ENCODE measurements at regions not wholly inside any gene's neighbourhood (a gene's known extent, or its start where the extent isn't known, plus 50 kb on each side); places are given as distances from the start of the nearest gene placed in this dataset.
"Not testable (repeated sequence)": the region's sequence is repeated elsewhere in the genome, so short reads cannot be mapped to it uniquely, and the experiment has no call there.

GRCh38 chr15:46956881-46957280, 760.4 kb upstream of the SEMA6D start:
- H4K20me1 ChIP-seq (ENCODE audit: insufficient read depth, low read length) = no peaks in the 10 kb centered on the region
- TF ChIP-seq EZH2phosphoT487 (IDR thresholded peaks at IDR 0.05; ENCODE audit: borderline replicate concordance, low read depth, low read length) = no peak
- TF ChIP-seq CTCF (conservative IDR thresholded peaks at IDR 0.05; ENCODE audit: low read length) = no peak
- no peaks in the 10 kb centered on the region for H3K79me2 ChIP-seq (ENCODE audit: insufficient read depth, low read depth, low read length)
- no TSS peak for BruUV-seq (replicated peaks)
- ChIA-PET POLR2A (no interaction called here), CTCF (ENCODE audit: unreplicated experiment) (no interaction called here)
- intact Hi-C loops (cut with micrococcal nuclease; ENCODE audit: unreplicated experiment) = no loop called here
- no peak overlapping the region for H3K4me2 ChIP-seq (ENCODE audit: low read length)
- H3K4me1 ChIP-seq (ENCODE audit: insufficient read depth, low read length, poor library complexity, severe bottlenecking) = no peaks in the 10 kb centered on the region
- H3K4me3 ChIP-seq (ENCODE audit: low read depth, low read length, poor library complexity, severe bottlenecking) = no peak overlapping the region
- H2AFZ ChIP-seq (ENCODE audit: low read length) = no peak overlapping the region
- DNase-seq (ENCODE audit: low spot score) = no peak
- H3K27ac ChIP-seq (ENCODE audit: low read depth, low read length, poor library complexity, severe bottlenecking) = no peak overlapping the region
- H3K9me3 ChIP-seq (ENCODE audit: low read length) = no peaks in the 10 kb centered on the region
- no peaks in the 10 kb centered on the region; the same call in 1 of the 2 replicates for H3K9me2 ChIP-seq (ENCODE audit: insufficient read depth, low read length)
- H3K36me3 ChIP-seq (ENCODE audit: insufficient read depth, low read length) = no peaks in the 10 kb centered on the region

- Histone ChIP-seq H3K79me2 (ENCODE audit: insufficient read depth, low read depth, low read length) (no peaks in the 10 kb centered on the region), H3K4me1 (ENCODE audit: insufficient read depth, low read length, poor library complexity, severe bottlenecking) (no peaks in the 10 kb centered on the region), H3K4me2 (ENCODE audit: low read length) (no peak overlapping the region), H2AFZ (ENCODE audit: low read length) (no peak overlapping the region), H3K9me2 (ENCODE audit: insufficient read depth, low read length) (no peaks in the 10 kb centered on the region), H3K9me3 (ENCODE audit: low read length) (no peaks in the 10 kb centered on the region), H3K27ac (ENCODE audit: low read depth, low read length, poor library complexity, severe bottlenecking) (no peak overlapping the region), H3K4me3 (ENCODE audit: low read depth, low read length, poor library complexity, severe bottlenecking) (no peak overlapping the region), H4K20me1 (ENCODE audit: insufficient read depth, low read length) (no peaks in the 10 kb centered on the region), H3K36me3 (ENCODE audit: insufficient read depth, low read length) (no peaks in the 10 kb centered on the region)
- no peak for DNase-seq (ENCODE audit: low spot score)
- no peak for TF ChIP-seq CTCF (conservative IDR thresholded peaks at IDR 0.05; ENCODE audit: low read length)
- TF ChIP-seq EZH2phosphoT487 (IDR thresholded peaks at IDR 0.05; ENCODE audit: borderline replicate concordance, low read depth, low read length) = no peak
- ChIA-PET CTCF (ENCODE audit: unreplicated experiment) (no interaction called here), POLR2A (no interaction called here)
- intact Hi-C loops (cut with micrococcal nuclease; ENCODE audit: unreplicated experiment) = no loop called here
- no TSS peak for BruUV-seq (replicated peaks)
These were observed 756.7 kb upstream of the SEMA6D start for GRCh38 chr15:46960581-46960980.

- DNase-seq (ENCODE audit: low spot score) = no peak
- ChIA-PET CTCF (ENCODE audit: unreplicated experiment) (no interaction called here), POLR2A (no interaction called here)
- Histone ChIP-seq H3K4me2 (ENCODE audit: low read length) (no peak overlapping the region), H3K79me2 (ENCODE audit: insufficient read depth, low read depth, low read length) (no peaks in the 10 kb centered on the region), H2AFZ (ENCODE audit: low read length) (no peak overlapping the region), H3K27ac (ENCODE audit: low read depth, low read length, poor library complexity, severe bottlenecking) (no peak overlapping the region), H3K4me3 (ENCODE audit: low read depth, low read length, poor library complexity, severe bottlenecking) (no peak overlapping the region), H3K9me2 (ENCODE audit: insufficient read depth, low read length) (no peaks in the 10 kb centered on the region), H3K9me3 (ENCODE audit: low read length) (no peaks in the 10 kb centered on the region), H4K20me1 (ENCODE audit: insufficient read depth, low read length) (no peaks in the 10 kb centered on the region), H3K36me3 (ENCODE audit: insufficient read depth, low read length) (no peaks in the 10 kb centered on the region), H3K4me1 (ENCODE audit: insufficient read depth, low read length, poor library complexity, severe bottlenecking) (no peaks in the 10 kb centered on the region)
- no peak for TF ChIP-seq CTCF (conservative IDR thresholded peaks at IDR 0.05; ENCODE audit: low read length)
- TF ChIP-seq EZH2phosphoT487 (IDR thresholded peaks at IDR 0.05; ENCODE audit: borderline replicate concordance, low read depth, low read length) = no peak
- BruUV-seq (replicated peaks) = no TSS peak
- intact Hi-C loops (cut with micrococcal nuclease; ENCODE audit: unreplicated experiment) = no loop called here
These were observed 755.5 kb upstream of the SEMA6D start for GRCh38 chr15:46961795-46962194.

GRCh38 chr15:46988055-46988454, 729.2 kb upstream of the SEMA6D start:
- H3K36me3 ChIP-seq (ENCODE audit: insufficient read depth, low read length); H3K9me3 ChIP-seq (ENCODE audit: low read length); POLR2A ChIA-PET; H3K9me2 ChIP-seq (ENCODE audit: insufficient read depth, low read length); BruUV-seq (replicated peaks); CTCF ChIA-PET (ENCODE audit: unreplicated experiment); H3K4me1 ChIP-seq (ENCODE audit: insufficient read depth, low read length, poor library complexity, severe bottlenecking); H3K4me2 ChIP-seq (ENCODE audit: low read length); H3K27ac ChIP-seq (ENCODE audit: low read depth, low read length, poor library complexity, severe bottlenecking); H3K4me3 ChIP-seq (ENCODE audit: low read depth, low read length, poor library complexity, severe bottlenecking); H2AFZ ChIP-seq (ENCODE audit: low read length); intact Hi-C loops (cut with micrococcal nuclease; ENCODE audit: unreplicated experiment); H3K79me2 ChIP-seq (ENCODE audit: insufficient read depth, low read depth, low read length); DNase-seq (ENCODE audit: low spot score); H4K20me1 ChIP-seq (ENCODE audit: insufficient read depth, low read length): not testable (repeated sequence)

Data from OCI-LY7 (cell line).